Right ventricle myocardium inferior (tissue), 1 donor: ENCODE measurements at regions not wholly inside any gene's neighbourhood (a gene's known extent, or its start where the extent isn't known, plus 50 kb on each side); places are given as distances from the start of the nearest gene placed in this dataset.
A peak's percentile ranks its signal among the peaks of the same experiment; 100 is the strongest.

Source experiments
- ATAC-seq: fragments of 200-7000 bp; cut with Tn5 transposase; one replicate; pipeline ENCODE4 v1.9.1; 2020; ENCODE audit warnings: mild to moderate bottlenecking, moderate library complexity
- DNase-seq: peaks from one replicate; pipeline ENCODE4 v3.0.0; 2021; ENCODE audit errors: missing footprints
- intact Hi-C: fragments of 100-400 bp; cut with DNase I; formaldehyde crosslinking; loops from one replicate; pipeline ENCODE4 v1.11.0; 2022
- donor health status: DM: no; HTN: yes; CAD: no; lungs with severe emphysema.

DNA sequence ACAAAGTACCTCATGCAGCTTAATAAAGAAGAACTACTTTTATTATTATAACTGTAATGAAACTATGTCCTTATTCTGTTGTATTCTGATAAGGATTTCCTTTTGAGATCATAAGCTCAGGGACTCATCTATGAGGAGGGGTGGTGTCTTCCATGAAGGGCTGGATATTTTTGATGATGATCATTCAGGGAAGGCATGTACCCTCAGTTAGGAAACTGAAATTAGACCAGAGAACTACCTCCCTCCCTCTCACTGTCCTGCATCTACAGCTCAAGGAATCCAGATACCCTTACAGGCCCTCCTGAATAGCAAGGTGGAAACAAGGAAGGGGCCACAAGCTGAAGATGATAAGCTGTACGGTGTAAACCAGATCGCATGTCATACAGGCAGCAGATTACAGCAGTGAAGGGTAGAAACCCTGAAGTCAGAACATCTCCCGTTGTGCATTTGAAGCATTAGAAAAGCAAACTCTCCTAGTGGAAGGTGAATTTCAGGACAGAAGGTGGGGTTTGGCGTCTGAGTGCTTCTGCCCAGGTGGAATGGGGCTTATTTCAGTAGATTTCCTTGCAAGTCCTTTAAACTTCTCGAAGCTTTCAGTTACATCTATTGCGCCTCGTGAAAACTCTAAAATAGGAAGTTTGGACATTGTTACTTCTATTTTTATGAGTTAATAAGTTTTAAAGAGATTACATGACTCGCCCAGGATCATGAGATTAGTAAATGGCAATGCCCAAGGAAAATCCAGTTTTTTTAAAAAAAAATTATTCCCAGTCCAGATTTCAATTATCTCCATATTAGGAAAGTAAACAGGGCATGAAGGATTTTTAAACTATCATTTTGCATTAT lies 101.1 kb upstream of the HNRNPU start:
- no peak for DNase-seq
- intact Hi-C loops, result no loop called here
- ATAC-seq, result no peak

DNA sequence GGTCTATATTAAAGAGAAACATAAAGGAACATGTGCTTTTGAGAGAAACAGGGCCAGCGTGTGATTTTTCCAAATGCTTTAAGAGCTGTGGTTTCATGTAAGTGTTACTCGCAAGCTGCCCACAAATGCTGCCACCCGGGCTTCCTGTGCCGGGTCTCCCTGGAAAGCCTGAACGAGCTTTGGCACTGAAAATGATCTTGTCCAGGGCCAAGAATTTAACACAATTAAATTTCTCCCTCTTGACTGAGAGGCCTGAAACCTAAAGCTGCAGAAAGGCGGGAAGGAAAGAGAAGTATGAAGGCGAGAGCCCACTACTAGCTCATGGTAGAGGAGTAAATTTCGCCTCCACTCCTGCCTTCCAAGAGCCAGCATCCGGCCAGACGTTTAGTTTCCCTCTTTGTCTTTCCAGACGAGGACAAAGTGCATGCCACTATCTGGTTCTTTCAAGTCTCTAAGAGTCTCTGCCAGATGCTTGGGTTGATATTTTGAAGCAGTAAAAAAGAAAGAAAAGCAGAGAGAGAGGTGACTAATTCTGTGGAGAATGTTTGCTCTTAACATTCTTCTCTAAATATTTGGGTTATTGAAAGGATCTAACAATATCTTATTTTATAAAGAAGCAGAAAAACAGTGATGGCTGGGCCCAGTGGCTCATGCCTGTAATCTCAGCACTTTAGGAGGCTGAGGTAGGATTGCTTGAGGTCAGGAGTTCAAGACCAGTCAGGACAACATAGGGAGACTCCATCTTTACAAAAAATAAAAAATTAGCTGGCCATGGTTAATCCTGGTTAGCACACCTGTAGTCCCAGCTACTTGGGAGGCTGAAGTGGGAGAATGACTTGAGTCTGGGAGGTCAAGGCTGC lies 100.0 kb upstream of the HNRNPU start:
- ATAC-seq (peak; percentile 11), DNase-seq (no peak)
- intact Hi-C loops, result no loop called here

- DNase-seq (no peak), ATAC-seq (no peak)
- intact Hi-C loops, result no loop called here
Measured at GRCh38 chr1:244963231-244963826, 99.0 kb upstream of the HNRNPU start.

GRCh38 chr1:244962130-244962529 lies 97.8 kb upstream of the HNRNPU start:
- intact Hi-C loops, result no loop called here
- DNase-seq (no peak), ATAC-seq (no peak)

GRCh38 chr1:244960904-244961303 lies 96.6 kb upstream of the HNRNPU start:
- ATAC-seq (no peak), DNase-seq (no peak)
- intact Hi-C loops, result no loop called here

- intact Hi-C loops, result no loop called here
- DNase-seq, result no peak
- no peak for ATAC-seq
Measured at GRCh38 chr1:244958593-244958992, 94.2 kb upstream of the HNRNPU start.

- intact Hi-C loops, result no loop called here
- ATAC-seq (no peak), DNase-seq (no peak)
Measured at GRCh38 chr1:244957525-244957924, 93.2 kb upstream of the HNRNPU start.

GRCh38 chr1:244957122-244957521 lies 92.8 kb upstream of the HNRNPU start:
- DNase-seq, result no peak
- no peak for ATAC-seq
- intact Hi-C loops, result no loop called here

DNA sequence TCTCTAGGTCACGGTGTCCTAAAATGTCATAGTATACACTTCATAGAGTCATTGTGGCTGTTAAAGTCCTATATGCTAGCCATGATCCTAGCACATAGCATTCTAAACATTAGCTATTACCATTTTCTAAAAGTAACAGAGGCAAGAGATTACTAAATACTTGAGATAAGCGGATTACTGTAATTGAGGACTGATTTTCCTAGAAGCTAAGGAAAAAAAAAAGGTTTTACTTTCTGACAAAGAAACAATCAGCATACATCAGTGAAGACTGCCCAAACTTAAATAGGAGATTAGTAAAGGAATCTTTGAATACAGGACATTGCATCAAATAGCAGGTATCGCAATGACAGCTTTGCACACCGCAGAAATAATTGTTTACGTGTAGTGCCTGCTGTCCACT lies 91.3 kb upstream of the HNRNPU start:
- intact Hi-C loops, result no loop called here
- no peak for DNase-seq
- no peak for ATAC-seq

GRCh38 chr1:244954359-244954758 lies 90.0 kb upstream of the HNRNPU start:
- ATAC-seq, result peak; percentile 79
- DNase-seq, result no peak
- intact Hi-C loops, result no loop called here

- intact Hi-C loops, result no loop called here
- DNase-seq, result no peak
- peak; percentile 79 for ATAC-seq
Measured at GRCh38 chr1:244953901-244954300, 89.6 kb upstream of the HNRNPU start.

- no peak for ATAC-seq
- intact Hi-C loops, result no loop called here
- DNase-seq, result no peak
Measured at GRCh38 chr1:244952940-244953339, 88.6 kb upstream of the HNRNPU start.

DNA sequence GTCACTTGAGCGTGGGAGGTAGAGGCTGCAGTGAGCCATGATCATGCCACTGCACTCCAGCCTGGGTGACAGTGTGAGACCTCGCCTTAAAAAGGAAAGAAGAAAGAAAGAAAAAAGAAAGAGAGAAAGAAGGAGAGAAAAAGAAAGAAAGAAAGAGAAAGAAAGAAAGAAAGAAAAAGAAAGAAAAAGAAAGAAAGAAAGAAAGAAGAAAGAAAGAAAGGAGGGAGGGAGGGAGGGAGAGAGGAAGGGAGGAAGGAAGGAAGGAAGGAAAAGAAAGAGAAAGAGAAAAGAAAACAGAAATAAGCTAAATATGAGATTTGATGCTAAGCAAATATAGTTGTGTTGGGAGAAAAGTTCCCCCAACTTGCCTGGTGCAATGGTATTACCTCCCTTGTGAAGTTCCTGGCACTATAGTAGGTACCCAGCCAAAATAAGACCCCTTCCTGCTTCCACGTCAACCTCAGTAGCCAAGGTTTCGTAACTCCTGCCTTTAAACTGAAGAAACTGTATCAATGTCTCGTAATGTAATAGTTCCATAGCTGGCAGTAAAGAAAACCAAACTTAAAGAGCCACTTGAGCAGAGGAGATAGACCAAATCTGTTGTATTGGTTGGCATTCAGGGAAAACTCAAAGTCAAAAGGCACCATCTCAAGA lies 88.1 kb upstream of the HNRNPU start:
- no peak for DNase-seq
- intact Hi-C loops, result no loop called here
- ATAC-seq, result no peak

DNA sequence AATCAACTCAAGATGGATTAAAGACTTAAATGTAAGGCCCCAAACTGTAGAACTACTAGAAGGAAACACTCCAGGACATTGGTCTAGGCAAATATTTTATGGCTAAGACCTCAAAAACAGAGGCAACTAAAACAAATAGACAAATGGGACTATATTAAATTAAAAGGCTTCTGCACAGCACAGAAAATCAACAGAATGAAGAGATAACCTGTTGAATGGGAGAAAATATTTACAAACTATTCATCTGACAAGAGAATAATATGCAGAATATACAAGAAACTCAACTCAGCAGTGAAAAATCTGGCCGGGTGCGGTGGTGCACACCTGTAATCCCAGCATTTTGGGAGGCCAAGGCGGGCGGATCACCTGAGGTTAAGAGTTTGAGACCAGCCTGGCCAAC lies 84.1 kb upstream of the HNRNPU start:
- intact Hi-C loops, result no loop called here
- DNase-seq (no peak), ATAC-seq (no peak)

- ATAC-seq, result no peak
- intact Hi-C loops, result no loop called here
Measured at GRCh38 chr1:244945109-244945671, 80.8 kb upstream of the HNRNPU start.

GRCh38 chr1:244941121-244941520 lies 76.8 kb upstream of the HNRNPU start:
- no peak for ATAC-seq
- intact Hi-C loops, result no loop called here
- DNase-seq, result no peak

More at GRCh38 chr1:244945109-244945671, 80.8 kb upstream of the HNRNPU start:
- DNase-seq, result no peak

DNA sequence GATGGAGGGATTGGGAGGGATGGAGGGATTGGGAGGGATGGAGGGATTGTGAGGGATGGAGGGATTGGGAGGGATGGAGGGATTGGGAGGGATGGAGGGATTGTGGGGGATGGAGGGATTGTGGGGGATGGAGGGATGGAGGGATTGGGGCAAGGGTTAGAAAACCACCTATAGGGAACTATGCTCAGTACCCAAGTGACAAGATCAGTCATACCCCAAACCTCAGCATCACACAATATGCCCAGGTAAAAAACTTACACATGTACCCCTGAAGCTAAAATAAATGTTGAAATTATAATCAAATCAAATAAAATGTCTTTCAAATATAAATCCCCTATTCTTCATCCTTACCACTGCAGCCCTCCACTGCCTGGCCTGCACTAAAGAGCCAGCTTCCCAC lies 72.8 kb upstream of the HNRNPU start:
- DNase-seq, result no peak
- no peak for ATAC-seq
- intact Hi-C loops, result no loop called here

- ATAC-seq, result no peak
- no peak for DNase-seq
- intact Hi-C loops, result no loop called here
Measured at GRCh38 chr1:244920911-244921761, 56.8 kb upstream of the HNRNPU start.
